ENCODE measurements at regions not wholly inside any gene's neighbourhood (a gene's known extent, or its start where the extent isn't known, plus 50 kb on each side); places are given as distances from the start of the nearest gene placed in this dataset.

DNA sequence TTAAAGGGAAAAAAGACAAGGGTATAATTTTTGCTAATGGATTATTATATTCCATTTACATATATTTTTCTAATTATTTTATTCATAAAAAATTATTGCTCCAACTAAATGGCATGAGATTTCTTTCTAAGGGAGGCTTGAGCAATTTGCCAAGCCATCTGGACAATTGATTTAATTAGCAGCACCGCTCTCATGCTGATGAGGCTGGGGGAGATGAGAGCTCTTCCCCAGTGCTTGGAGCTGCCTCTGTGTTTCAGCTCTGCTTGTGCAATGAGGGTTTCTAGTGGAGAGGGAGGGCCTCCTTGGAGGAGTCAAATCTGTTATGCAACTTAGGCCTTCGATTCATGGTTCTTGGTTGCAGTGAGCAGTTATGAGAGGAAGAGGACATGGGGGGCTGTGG, 574.3 kb downstream of the TCERG1L start:
- TF ChIP-seq, protein P1, sequence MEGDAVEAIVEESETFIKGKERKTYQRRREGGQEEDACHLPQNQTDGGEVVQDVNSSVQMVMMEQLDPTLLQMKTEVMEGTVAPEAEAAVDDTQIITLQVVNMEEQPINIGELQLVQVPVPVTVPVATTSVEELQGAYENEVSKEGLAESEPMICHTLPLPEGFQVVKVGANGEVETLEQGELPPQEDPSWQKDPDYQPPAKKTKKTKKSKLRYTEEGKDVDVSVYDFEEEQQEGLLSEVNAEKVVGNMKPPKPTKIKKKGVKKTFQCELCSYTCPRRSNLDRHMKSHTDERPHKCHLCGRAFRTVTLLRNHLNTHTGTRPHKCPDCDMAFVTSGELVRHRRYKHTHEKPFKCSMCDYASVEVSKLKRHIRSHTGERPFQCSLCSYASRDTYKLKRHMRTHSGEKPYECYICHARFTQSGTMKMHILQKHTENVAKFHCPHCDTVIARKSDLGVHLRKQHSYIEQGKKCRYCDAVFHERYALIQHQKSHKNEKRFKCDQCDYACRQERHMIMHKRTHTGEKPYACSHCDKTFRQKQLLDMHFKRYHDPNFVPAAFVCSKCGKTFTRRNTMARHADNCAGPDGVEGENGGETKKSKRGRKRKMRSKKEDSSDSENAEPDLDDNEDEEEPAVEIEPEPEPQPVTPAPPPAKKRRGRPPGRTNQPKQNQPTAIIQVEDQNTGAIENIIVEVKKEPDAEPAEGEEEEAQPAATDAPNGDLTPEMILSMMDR (IDR thresholded peaks at IDR 0.05 in 8 of 11, conservative IDR thresholded peaks at IDR 0.05 in 3 of 11) = no peak
- no peak for TF ChIP-seq POLR2A (IDR thresholded peaks at IDR 0.05)
